ENCODE measurements at regions not wholly inside any gene's neighbourhood (a gene's known extent, or its start where the extent isn't known, plus 50 kb on each side); places are given as distances from the start of the nearest gene placed in this dataset.

- no peaks in the 10 kb centered on the region for H3K9me3 ChIP-seq
- no peak for TF ChIP-seq CTCF (IDR thresholded peaks at IDR 0.05)
- no peak overlapping the region for H3K27ac ChIP-seq
- DNase-seq (ENCODE audit: low spot score in 2 of 2), result no peak
- no peaks in the 10 kb centered on the region for H3K36me3 ChIP-seq
- H3K27me3 ChIP-seq, result no peaks in the 10 kb centered on the region
- H3K4me1 ChIP-seq, result no peaks in the 10 kb centered on the region
- intact Hi-C loops (cut with DNase I), result no loop called here
- no peak overlapping the region for H3K4me3 ChIP-seq
These were observed 203.3 kb downstream of the CYLD start for GRCh38 chr16:50945171-50945570.

- no peak for TF ChIP-seq CTCF (IDR thresholded peaks at IDR 0.05)
- intact Hi-C loops (cut with DNase I), result no loop called here
- Histone ChIP-seq H3K4me3 (no peak overlapping the region), H3K27me3 (no peaks in the 10 kb centered on the region), H3K27ac (no peak overlapping the region), H3K9me3 (no peaks in the 10 kb centered on the region), H3K36me3 (no peaks in the 10 kb centered on the region), H3K4me1 (no peaks in the 10 kb centered on the region)
- DNase-seq (ENCODE audit: low spot score in 2 of 2), result no peak
These were observed 202.6 kb downstream of the CYLD start for GRCh38 chr16:50944436-50944835.

- intact Hi-C loops (cut with DNase I), result no loop called here
- Histone ChIP-seq H3K27me3 (no peaks in the 10 kb centered on the region), H3K4me3 (no peak overlapping the region), H3K36me3 (no peaks in the 10 kb centered on the region), H3K27ac (no peak overlapping the region), H3K4me1 (no peaks in the 10 kb centered on the region), H3K9me3 (no peaks in the 10 kb centered on the region)
- TF ChIP-seq CTCF (IDR thresholded peaks at IDR 0.05), result no peak
- no peak for DNase-seq (ENCODE audit: low spot score in 2 of 2)
These were observed 202.1 kb downstream of the CYLD start for GRCh38 chr16:50944033-50944432.

GRCh38 chr16:50942143-50942542 is 200.3 kb downstream of the CYLD start:
- no peaks in the 10 kb centered on the region for H3K9me3 ChIP-seq
- no peak overlapping the region for H3K4me3 ChIP-seq
- no peaks in the 10 kb centered on the region for H3K4me1 ChIP-seq
- no peak overlapping the region for H3K27ac ChIP-seq
- intact Hi-C loops (cut with DNase I), result no loop called here
- H3K27me3 ChIP-seq, result no peaks in the 10 kb centered on the region
- H3K36me3 ChIP-seq, result no peaks in the 10 kb centered on the region
- no peak for TF ChIP-seq CTCF (IDR thresholded peaks at IDR 0.05)
- no peak for DNase-seq (ENCODE audit: low spot score in 2 of 2)

- TF ChIP-seq CTCF (IDR thresholded peaks at IDR 0.05), result no peak
- no peaks in the 10 kb centered on the region for H3K27me3 ChIP-seq
- intact Hi-C loops (cut with DNase I), result no loop called here
- DNase-seq (ENCODE audit: low spot score in 2 of 2), result no peak
- no peak overlapping the region for H3K4me3 ChIP-seq
- H3K36me3 ChIP-seq, result no peaks in the 10 kb centered on the region
- H3K27ac ChIP-seq, result no peak overlapping the region
- no peaks in the 10 kb centered on the region for H3K4me1 ChIP-seq
- H3K9me3 ChIP-seq, result no peaks in the 10 kb centered on the region
These were observed 199.8 kb downstream of the CYLD start for GRCh38 chr16:50941681-50942080.

GRCh38 chr16:50940275-50940854 is 198.5 kb downstream of the CYLD start:
- no peaks in the 10 kb centered on the region for H3K36me3 ChIP-seq
- H3K4me3 ChIP-seq, result no peak overlapping the region
- intact Hi-C loops (cut with DNase I), result no loop called here
- H3K27me3 ChIP-seq, result no peaks in the 10 kb centered on the region
- no peak overlapping the region for H3K27ac ChIP-seq
- no peaks in the 10 kb centered on the region for H3K4me1 ChIP-seq
- no peak for DNase-seq (ENCODE audit: low spot score in 2 of 2)
- TF ChIP-seq CTCF (IDR thresholded peaks at IDR 0.05), result no peak
- H3K9me3 ChIP-seq, result no peaks in the 10 kb centered on the region

Measured in ascending aorta (tissue), 2 donors.